ENCODE measurements at regions not wholly inside any gene's neighbourhood (a gene's known extent, or its start where the extent isn't known, plus 50 kb on each side); places are given as distances from the start of the nearest gene placed in this dataset.

GRCh38 chr2:83630351-83630750, 828.7 kb downstream of the SUCLG1 start:
- Histone ChIP-seq H3K9me3 (ENCODE audit: control insufficient read depth, insufficient read depth, low read depth, low read length) (no peaks in the 10 kb centered on the region), H3K4me2 (ENCODE audit: extremely low read depth, insufficient read depth, low read length) (no peak overlapping the region), H3K9ac (ENCODE audit: insufficient read depth, low read length) (no peak overlapping the region), H3K27ac (ENCODE audit: insufficient read depth, low read length) (no peak overlapping the region), H4K20me1 (ENCODE audit: control insufficient read depth, extremely low read depth, insufficient read depth, low read length) (no peaks in the 10 kb centered on the region), H3K79me2 (ENCODE audit: control insufficient read depth, insufficient read depth, low read length) (no peaks in the 10 kb centered on the region), H3K27me3 (ENCODE audit: control insufficient read depth, insufficient read depth, low read length) (no peaks in the 10 kb centered on the region), H3K36me3 (ENCODE audit: control insufficient read depth, insufficient read depth, low read length) (no peaks in the 10 kb centered on the region), H3K4me3 (replicated peaks in 1 of 4; ENCODE audit: control extremely low read depth in 1 of 4, insufficient read depth in 1 of 4, low read depth in 3 of 4, low read length in 4 of 4) (no peak overlapping the region), H3K4me1 (ENCODE audit: control insufficient read depth, extremely low read depth, insufficient read depth, low read length) (no peaks in the 10 kb centered on the region), H2AFZ (ENCODE audit: low read length) (no peak overlapping the region)
- TF ChIP-seq CTCF (conservative IDR thresholded peaks at IDR 0.05 in 1 of 2, IDR thresholded peaks at IDR 0.05 in 1 of 2; ENCODE audit: low read depth in 1 of 2, low read length in 2 of 2): no peak
- TF ChIP-seq EZH2 (IDR thresholded peaks at IDR 0.05; ENCODE audit: low read length, missing control alignments): no peak
- DNase-seq (ENCODE audit: low read depth in 2 of 2): no peak

- Histone ChIP-seq H4K20me1 (ENCODE audit: control insufficient read depth, extremely low read depth, insufficient read depth, low read length) (no peaks in the 10 kb centered on the region), H3K4me1 (ENCODE audit: control insufficient read depth, extremely low read depth, insufficient read depth, low read length) (no peaks in the 10 kb centered on the region), H3K79me2 (ENCODE audit: control insufficient read depth, insufficient read depth, low read length) (no peaks in the 10 kb centered on the region), H2AFZ (ENCODE audit: low read length) (no peak overlapping the region), H3K4me3 (replicated peaks in 1 of 4; ENCODE audit: control extremely low read depth in 1 of 4, insufficient read depth in 1 of 4, low read depth in 3 of 4, low read length in 4 of 4) (no peak overlapping the region), H3K9me3 (ENCODE audit: control insufficient read depth, insufficient read depth, low read depth, low read length) (no peaks in the 10 kb centered on the region), H3K36me3 (ENCODE audit: control insufficient read depth, insufficient read depth, low read length) (no peaks in the 10 kb centered on the region), H3K9ac (ENCODE audit: insufficient read depth, low read length) (no peak overlapping the region), H3K27ac (ENCODE audit: insufficient read depth, low read length) (no peak overlapping the region), H3K27me3 (ENCODE audit: control insufficient read depth, insufficient read depth, low read length) (no peaks in the 10 kb centered on the region), H3K4me2 (ENCODE audit: extremely low read depth, insufficient read depth, low read length) (no peak overlapping the region)
- DNase-seq (ENCODE audit: low read depth in 2 of 2): no peak
- TF ChIP-seq EZH2 (IDR thresholded peaks at IDR 0.05; ENCODE audit: low read length, missing control alignments) (no peak), CTCF (conservative IDR thresholded peaks at IDR 0.05 in 1 of 2, IDR thresholded peaks at IDR 0.05 in 1 of 2; ENCODE audit: low read depth in 1 of 2, low read length in 2 of 2) (no peak)
These were observed 843.6 kb downstream of the SUCLG1 start for GRCh38 chr2:83615511-83615910.

- Histone ChIP-seq H3K27ac (ENCODE audit: insufficient read depth, low read length) (no peak overlapping the region), H3K27me3 (ENCODE audit: control insufficient read depth, insufficient read depth, low read length) (no peaks in the 10 kb centered on the region), H3K9ac (ENCODE audit: insufficient read depth, low read length) (no peak overlapping the region), H3K4me2 (ENCODE audit: extremely low read depth, insufficient read depth, low read length) (no peak overlapping the region), H3K4me1 (ENCODE audit: control insufficient read depth, extremely low read depth, insufficient read depth, low read length) (no peaks in the 10 kb centered on the region), H4K20me1 (ENCODE audit: control insufficient read depth, extremely low read depth, insufficient read depth, low read length) (no peaks in the 10 kb centered on the region), H3K9me3 (ENCODE audit: control insufficient read depth, insufficient read depth, low read depth, low read length) (no peaks in the 10 kb centered on the region), H3K36me3 (ENCODE audit: control insufficient read depth, insufficient read depth, low read length) (no peaks in the 10 kb centered on the region), H3K4me3 (replicated peaks in 1 of 4; ENCODE audit: control extremely low read depth in 1 of 4, insufficient read depth in 1 of 4, low read depth in 3 of 4, low read length in 4 of 4) (no peak overlapping the region), H3K79me2 (ENCODE audit: control insufficient read depth, insufficient read depth, low read length) (no peaks in the 10 kb centered on the region), H2AFZ (ENCODE audit: low read length) (no peak overlapping the region)
- DNase-seq (ENCODE audit: low read depth in 2 of 2): no peak
- TF ChIP-seq EZH2 (IDR thresholded peaks at IDR 0.05; ENCODE audit: low read length, missing control alignments): no peak
- TF ChIP-seq CTCF (conservative IDR thresholded peaks at IDR 0.05 in 1 of 2, IDR thresholded peaks at IDR 0.05 in 1 of 2; ENCODE audit: low read depth in 1 of 2, low read length in 2 of 2): no peak
These were observed 845.9 kb downstream of the SUCLG1 start for GRCh38 chr2:83613178-83613577.

Measured in fibroblast of lung (primary cell).